Body of pancreas (tissue), 4 donors: ENCODE measurements at regions not wholly inside any gene's neighbourhood (a gene's known extent, or its start where the extent isn't known, plus 50 kb on each side); places are given as distances from the start of the nearest gene placed in this dataset.

ENCODE experiments used
- ATAC-seq: fragments of 150-250 bp; one replicate; pipeline ENCODE4 v1.9.1; 2016
- DNase-seq, 4 donors: peaks; one replicate each; pipeline ENCODE4 v3.0.0-alpha.2; 2019
- H3K27ac ChIP-seq, 4 donors: fragments of 200-600 bp; sonication (generic); 1 replicate in 3 of 4; 2 replicates in 1 of 4; pipeline versions ENCODE4 v1.5.1 to v1.6.1; 2016 to 2019; ENCODE audit warnings: mild to moderate bottlenecking in 1 of 4, mixed read lengths in 1 of 4, moderate library complexity in 1 of 4
- H3K27me3 ChIP-seq, 2 donors: fragments of 200-600 bp; sonication (generic); one replicate each; pipeline ENCODE4 v1.6.0; 2016; ENCODE audit warnings: mild to moderate bottlenecking in 1 of 2
- H3K36me3 ChIP-seq, 2 donors: fragments of 200-600 bp; sonication (generic); replicated peaks in 1 of 2; 2 replicates each; pipeline ENCODE4 v1.5.1; 2016; ENCODE audit warnings: low read depth in 2 of 2; ENCODE audit not compliant: insufficient read depth in 1 of 2
- H3K4me1 ChIP-seq: fragments of 200-600 bp; sonication (generic); one replicate; pipeline ENCODE4 v1.6.0; 2016
- H3K4me3 ChIP-seq, 2 donors: fragments of 200-600 bp; sonication (generic); 1 replicate in 1 of 2; 2 replicates in 1 of 2; pipeline ENCODE4 v1.5.1; 2016 to 2019
- H3K9me3 ChIP-seq, 3 donors: fragments of 200-600 bp; sonication (generic); 1 replicate in 2 of 3; 2 replicates in 1 of 3; pipeline ENCODE4 v1.5.1; 2016
- CTCF ChIP-seq, 7 experiments: fragments of 450-650 bp in 4 of 7; fragments of 200-600 bp in 3 of 7; sonication (generic) in 3 of 7; IDR thresholded peaks; one replicate each; pipeline ENCODE4 v1.5.1; 2016 to 2019; ENCODE audit warnings: antibody characterized with exemption in 7 of 7
- POLR2A ChIP-seq, 3 donors: fragments of 450-650 bp; IDR thresholded peaks; one replicate each; pipeline ENCODE4 v1.6.1; 2016; ENCODE audit warnings: antibody characterized with exemption in 3 of 3, mild to moderate bottlenecking in 2 of 3
- WGBS, 2 donors: methylation state at CpG; one replicate each; pipeline ENCODE4 v1.1.5; 2017; 5-methylcytosine and 5-hydroxymethylcytosine counted together
- intact Hi-C: fragments of 100-400 bp; cut with DNase I; formaldehyde crosslinking; loops from one replicate; pipeline ENCODE4 v1.15.1; 2023

GRCh38 chr16:49112754-49113153, 168.9 kb downstream of the CBLN1 start:
- DNase-seq = peak in 2 of 4 donors; percentile 16 to 17
- Histone ChIP-seq H3K27ac (no peak overlapping the region), H3K36me3 (no peaks in the 10 kb centered on the region), H3K9me3 (no peaks in the 10 kb centered on the region), H3K4me3 (no peak overlapping the region), H3K27me3 (no peaks in the 10 kb centered on the region), H3K4me1 (no peaks in the 10 kb centered on the region)
- 42 to 43% methylated on average over 4 to 5 of the region's 5 CpGs for WGBS, 2 donors
- ATAC-seq = peak; percentile 27
- no peak for TF ChIP-seq POLR2A (IDR thresholded peaks at IDR 0.05)
- no peak for TF ChIP-seq CTCF (IDR thresholded peaks at IDR 0.05)
- intact Hi-C loops = no loop called here

- 0 to 23% methylated on average over 1 of the region's 1 CpG for WGBS, 2 donors
- no peak for ATAC-seq
Observed at GRCh38 chr16:49111351-49111750, 170.3 kb downstream of the CBLN1 start.

GRCh38 chr16:49108611-49109010, 173.0 kb downstream of the CBLN1 start:
- no peak for ATAC-seq
- Histone ChIP-seq H3K36me3 (no peaks in the 10 kb centered on the region), H3K4me1 (no peaks in the 10 kb centered on the region), H3K27me3 (no peaks in the 10 kb centered on the region), H3K4me3 (no peak overlapping the region), H3K9me3 (no peaks in the 10 kb centered on the region), H3K27ac (no peak overlapping the region)
- 62 to 76% methylated on average over 3 of the region's 3 CpGs for WGBS, 2 donors
- intact Hi-C loops = no loop called here
- no peak for DNase-seq
- no peak for TF ChIP-seq CTCF (IDR thresholded peaks at IDR 0.05)
- TF ChIP-seq POLR2A (IDR thresholded peaks at IDR 0.05) = no peak

More at GRCh38 chr16:49111351-49111750, 170.3 kb downstream of the CBLN1 start:
- Histone ChIP-seq H3K27ac (no peak overlapping the region), H3K36me3 (no peaks in the 10 kb centered on the region), H3K4me3 (no peak overlapping the region), H3K4me1 (no peaks in the 10 kb centered on the region), H3K9me3 (no peaks in the 10 kb centered on the region), H3K27me3 (no peaks in the 10 kb centered on the region)
- no peak for TF ChIP-seq POLR2A (IDR thresholded peaks at IDR 0.05)
- no peak for TF ChIP-seq CTCF (IDR thresholded peaks at IDR 0.05)
- intact Hi-C loops = no loop called here
- DNase-seq = no peak

GRCh38 chr16:49103298-49103697, 178.3 kb downstream of the CBLN1 start:
- no peaks in the 10 kb centered on the region for H3K9me3 ChIP-seq
- H3K27ac ChIP-seq = no peak overlapping the region
- DNase-seq = no peak
- 70 to 76% methylated on average over 3 of the region's 3 CpGs for WGBS, 2 donors
- H3K36me3 ChIP-seq = no peaks in the 10 kb centered on the region
- ATAC-seq = no peak
- intact Hi-C loops = no loop called here
- no peaks in the 10 kb centered on the region for H3K27me3 ChIP-seq
- no peak for TF ChIP-seq CTCF (IDR thresholded peaks at IDR 0.05)
- TF ChIP-seq POLR2A (IDR thresholded peaks at IDR 0.05) = no peak
- H3K4me1 ChIP-seq = no peaks in the 10 kb centered on the region
- no peak overlapping the region for H3K4me3 ChIP-seq

- intact Hi-C loops = no loop called here
- no peaks in the 10 kb centered on the region for H3K27me3 ChIP-seq
- no peak overlapping the region for H3K27ac ChIP-seq
- no peaks in the 10 kb centered on the region for H3K4me1 ChIP-seq
- no peak for DNase-seq
- 65 to 80% methylated on average over 1 of the region's 1 CpG for WGBS, 2 donors
- H3K36me3 ChIP-seq = no peaks in the 10 kb centered on the region
- ATAC-seq = no peak
- TF ChIP-seq CTCF (IDR thresholded peaks at IDR 0.05) = no peak
- no peak for TF ChIP-seq POLR2A (IDR thresholded peaks at IDR 0.05)
- H3K4me3 ChIP-seq = no peak overlapping the region
- no peaks in the 10 kb centered on the region for H3K9me3 ChIP-seq
Observed at GRCh38 chr16:49101997-49102396, 179.6 kb downstream of the CBLN1 start.
